ENCODE measurements at regions not wholly inside any gene's neighbourhood (a gene's known extent, or its start where the extent isn't known, plus 50 kb on each side); places are given as distances from the start of the nearest gene placed in this dataset.

- DNase-seq (ENCODE audit: low read depth), result no peak
- TF ChIP-seq CTCF (conservative IDR thresholded peaks at IDR 0.05; ENCODE audit: low read depth, low read length), result no peak
- H3K4me3 ChIP-seq (ENCODE audit: low read length), result no peak overlapping the region
Observed at GRCh38 chrX:39725114-39725513, 372.6 kb downstream of the BCOR start.

- DNase-seq (ENCODE audit: low read depth), result no peak
Observed at GRCh38 chrX:39725928-39726619, 371.7 kb downstream of the BCOR start.

GRCh38 chrX:39726771-39727170 lies 371.0 kb downstream of the BCOR start:
- no peak for TF ChIP-seq CTCF (conservative IDR thresholded peaks at IDR 0.05; ENCODE audit: low read depth, low read length)
- no peak overlapping the region for H3K4me3 ChIP-seq (ENCODE audit: low read length)
- DNase-seq (ENCODE audit: low read depth), result no peak

More at GRCh38 chrX:39725928-39726619, 371.7 kb downstream of the BCOR start:
- no peak for TF ChIP-seq CTCF (conservative IDR thresholded peaks at IDR 0.05; ENCODE audit: low read depth, low read length)
- no peak overlapping the region for H3K4me3 ChIP-seq (ENCODE audit: low read length)

- no peak for DNase-seq (ENCODE audit: low read depth)
- H3K4me3 ChIP-seq (ENCODE audit: low read length), result no peak overlapping the region
- no peak for TF ChIP-seq CTCF (conservative IDR thresholded peaks at IDR 0.05; ENCODE audit: low read depth, low read length)
Observed at GRCh38 chrX:39728025-39728424, 369.7 kb downstream of the BCOR start.

GRCh38 chrX:39728852-39729598 lies 368.7 kb downstream of the BCOR start:
- DNase-seq (ENCODE audit: low read depth), result no peak
- no peak overlapping the region for H3K4me3 ChIP-seq (ENCODE audit: low read length)
- no peak for TF ChIP-seq CTCF (conservative IDR thresholded peaks at IDR 0.05; ENCODE audit: low read depth, low read length)

- no peak overlapping the region for H3K4me3 ChIP-seq (ENCODE audit: low read length)
- no peak for DNase-seq (ENCODE audit: low read depth)
- no peak for TF ChIP-seq CTCF (conservative IDR thresholded peaks at IDR 0.05; ENCODE audit: low read depth, low read length)
Observed at GRCh38 chrX:39729981-39730661, 367.6 kb downstream of the BCOR start.
